Inflammatory macrophage (primary cell): ENCODE measurements at regions not wholly inside any gene's neighbourhood (a gene's known extent, or its start where the extent isn't known, plus 50 kb on each side); places are given as distances from the start of the nearest gene placed in this dataset.

Source experiments
- DNase-seq, 2 donors: peaks; one replicate each; pipeline ENCODE4 v3.0.0-alpha.2; 2020 to 2022

GRCh38 chr2:137729305-137729704 lies 235.0 kb upstream of the HNMT start:
- no peak for DNase-seq

GRCh38 chr2:137737559-137737958 lies 226.7 kb upstream of the HNMT start:
- no peak for DNase-seq

GRCh38 chr2:137741784-137742362 lies 222.4 kb upstream of the HNMT start:
- DNase-seq: no peak

DNA sequence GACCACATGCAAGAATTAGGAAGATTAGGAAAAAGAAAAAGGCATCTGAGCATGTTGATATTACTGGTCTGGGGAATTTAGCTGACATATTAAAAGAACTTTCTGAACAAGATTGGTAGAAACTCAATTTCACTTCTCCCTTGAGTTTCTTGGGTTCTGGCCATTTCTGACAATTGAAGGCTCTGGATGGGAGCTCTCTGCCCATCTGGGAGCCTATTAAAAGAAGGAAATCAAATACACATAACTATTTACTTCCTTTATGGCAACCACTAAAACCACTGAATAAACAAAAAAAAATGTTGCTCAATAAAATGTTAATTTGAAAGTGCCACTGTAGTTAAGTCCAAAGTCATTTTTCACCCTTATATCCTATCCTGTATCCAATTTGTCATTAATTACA lies 216.8 kb upstream of the HNMT start:
- no peak for DNase-seq

DNA sequence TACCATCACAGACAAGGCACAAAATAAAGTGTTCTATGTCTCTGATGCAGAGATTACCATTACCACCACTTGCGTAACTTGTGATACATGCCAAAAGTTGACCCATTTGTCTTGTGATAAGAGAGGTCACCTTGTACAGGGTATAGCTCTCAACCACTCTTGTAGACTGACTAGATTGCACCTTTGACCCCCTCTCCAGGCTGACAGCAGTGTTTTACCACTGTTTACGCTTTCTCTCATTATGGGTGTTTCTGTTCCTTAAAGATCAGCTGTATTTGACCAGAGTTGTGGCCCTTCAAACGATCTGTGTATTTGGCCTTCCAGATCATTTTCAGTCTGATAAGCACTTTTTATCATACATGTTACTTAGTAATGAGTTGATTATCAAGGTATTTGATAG lies 215.7 kb upstream of the HNMT start:
- DNase-seq: no peak

DNA sequence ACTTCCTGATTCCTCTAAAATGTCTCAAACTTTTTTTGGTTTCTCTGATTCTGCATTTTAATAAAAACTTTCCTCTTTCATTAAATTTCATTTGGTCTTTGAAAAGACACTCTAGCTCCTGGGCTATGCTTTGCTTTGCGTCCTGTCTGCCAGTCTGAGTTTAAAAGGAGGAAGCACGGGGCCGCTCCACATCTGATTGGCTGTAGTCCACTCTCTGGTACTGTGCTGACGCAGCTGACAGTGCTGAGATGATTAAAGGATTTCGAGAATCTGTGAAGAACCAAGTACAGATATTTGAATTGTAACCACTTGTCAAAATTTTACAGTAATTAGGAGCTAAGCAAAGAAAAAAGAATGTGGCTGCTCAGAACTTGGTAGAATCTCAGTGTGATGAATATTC lies 199.6 kb upstream of the HNMT start:
- DNase-seq: no peak

DNA sequence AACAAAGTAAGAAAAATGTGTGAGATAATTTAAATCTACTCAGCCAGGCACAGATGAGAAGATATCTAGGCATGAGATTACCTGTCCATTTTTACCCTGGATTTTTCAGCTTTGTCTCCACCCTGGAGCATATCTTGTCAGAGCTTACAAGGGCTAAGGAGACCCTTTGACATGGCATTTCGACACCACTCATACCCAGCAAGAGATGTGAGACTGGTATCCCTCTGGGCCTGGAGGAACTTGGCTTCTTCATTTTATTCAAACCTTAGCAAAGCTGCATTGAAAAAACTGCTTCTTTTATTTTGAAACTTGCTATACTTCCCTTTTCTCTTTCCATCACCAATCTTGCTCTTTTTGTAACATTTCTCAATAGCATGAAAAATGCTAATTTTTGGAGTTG lies 194.9 kb upstream of the HNMT start:
- no peak for DNase-seq

DNA sequence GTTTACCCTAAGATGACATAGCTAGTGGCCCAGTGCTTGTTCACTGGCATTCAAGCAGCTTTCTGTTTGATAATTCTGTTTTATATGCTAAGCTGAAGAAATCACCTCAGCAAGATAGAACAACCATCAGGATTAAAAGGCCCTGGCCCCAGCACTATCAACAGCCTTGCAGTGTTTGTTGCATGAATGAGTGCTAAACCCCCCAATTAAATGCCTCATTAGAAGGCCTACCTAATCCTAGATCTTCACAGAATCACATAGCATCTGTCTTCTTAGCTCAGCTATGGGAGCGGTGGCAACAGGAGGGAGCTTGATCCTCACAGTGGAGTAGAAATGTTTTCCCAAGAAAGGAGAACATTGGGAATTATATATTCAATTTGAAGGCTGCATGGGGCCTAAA lies 194.1 kb upstream of the HNMT start:
- no peak for DNase-seq

DNA sequence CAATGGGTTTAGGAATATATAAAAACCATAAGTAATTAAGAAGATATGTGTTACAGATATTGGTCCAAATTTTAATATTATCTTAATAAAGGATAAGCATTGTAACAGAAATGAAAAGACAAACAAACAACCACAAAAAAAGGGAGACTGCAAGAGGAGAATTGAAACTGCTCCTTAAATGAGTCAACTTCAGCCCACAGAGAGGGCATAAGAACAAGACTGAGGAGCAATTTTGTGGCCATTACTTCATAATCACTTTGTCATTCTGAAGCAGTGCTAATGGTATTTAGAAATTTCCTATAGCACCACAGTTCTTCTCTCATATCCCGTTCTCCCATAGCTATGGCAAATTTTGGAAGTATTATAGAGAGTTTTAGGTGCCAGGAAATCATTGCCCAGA lies 193.2 kb upstream of the HNMT start:
- no peak for DNase-seq

GRCh38 chr2:137772451-137772850 lies 191.8 kb upstream of the HNMT start:
- DNase-seq: no peak

DNA sequence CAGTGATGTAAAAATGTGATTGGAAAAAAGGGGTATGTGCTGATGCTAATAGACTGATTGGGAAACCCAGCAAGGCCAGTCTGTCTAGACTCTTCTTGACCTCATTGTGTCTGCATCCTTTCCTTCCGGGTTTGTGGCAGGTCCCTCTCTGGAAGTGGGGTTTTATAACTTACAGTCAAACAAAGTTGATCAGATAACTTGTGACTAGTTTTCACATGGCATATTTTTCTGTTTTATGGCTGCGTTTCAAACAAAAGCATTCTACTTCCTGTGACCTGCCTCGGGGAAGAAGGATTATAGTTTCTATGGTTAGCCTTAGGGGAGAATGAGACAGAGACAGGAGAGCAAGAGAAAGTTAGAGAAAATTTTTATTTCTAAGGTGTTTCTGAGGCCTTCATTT lies 188.7 kb upstream of the HNMT start:
- DNase-seq: no peak

GRCh38 chr2:137776697-137777096 lies 187.6 kb upstream of the HNMT start:
- DNase-seq: no peak

GRCh38 chr2:137797641-137798040 lies 166.6 kb upstream of the HNMT start:
- no peak for DNase-seq

GRCh38 chr2:137799600-137799999 lies 164.7 kb upstream of the HNMT start:
- no peak for DNase-seq

GRCh38 chr2:137800386-137800785 lies 163.9 kb upstream of the HNMT start:
- DNase-seq: no peak

DNA sequence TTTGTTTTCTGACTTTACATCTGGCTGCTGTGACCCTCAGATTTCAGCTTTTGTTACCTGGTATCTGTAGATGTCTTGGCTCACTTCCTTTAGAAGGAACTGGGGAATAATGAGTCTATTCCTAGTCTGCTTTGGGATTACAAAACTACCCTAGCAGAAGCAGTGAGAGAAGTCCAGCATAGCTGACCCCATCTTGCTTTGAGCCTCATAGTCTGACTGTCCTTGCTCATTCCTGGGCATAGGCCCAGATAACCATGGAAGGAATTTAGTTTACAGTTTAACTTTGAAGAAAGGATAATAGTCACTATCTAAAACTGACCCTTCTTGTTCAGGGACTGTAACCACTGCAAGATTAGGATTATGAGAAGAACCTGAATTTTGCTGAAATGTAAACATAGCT lies 163.0 kb upstream of the HNMT start:
- no peak for DNase-seq

DNA sequence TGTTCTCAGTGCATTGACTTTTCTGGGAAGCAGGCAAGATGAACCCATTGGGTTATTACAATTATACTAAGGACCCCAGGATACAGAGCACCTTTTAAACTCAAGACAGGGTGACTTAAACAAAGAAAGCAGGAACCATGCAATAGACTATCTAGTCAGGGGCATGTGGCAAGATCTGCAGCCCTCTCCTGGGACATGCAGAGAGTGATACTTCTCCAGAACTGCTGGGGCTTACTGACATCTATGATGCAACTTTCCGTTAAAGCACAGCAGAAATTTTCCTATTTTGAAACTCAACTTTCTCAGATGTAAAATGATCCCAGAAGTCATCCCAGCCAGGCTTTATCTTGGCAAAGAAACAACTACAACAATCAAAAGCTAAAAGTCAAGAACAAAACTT lies 162.2 kb upstream of the HNMT start:
- DNase-seq: no peak

DNA sequence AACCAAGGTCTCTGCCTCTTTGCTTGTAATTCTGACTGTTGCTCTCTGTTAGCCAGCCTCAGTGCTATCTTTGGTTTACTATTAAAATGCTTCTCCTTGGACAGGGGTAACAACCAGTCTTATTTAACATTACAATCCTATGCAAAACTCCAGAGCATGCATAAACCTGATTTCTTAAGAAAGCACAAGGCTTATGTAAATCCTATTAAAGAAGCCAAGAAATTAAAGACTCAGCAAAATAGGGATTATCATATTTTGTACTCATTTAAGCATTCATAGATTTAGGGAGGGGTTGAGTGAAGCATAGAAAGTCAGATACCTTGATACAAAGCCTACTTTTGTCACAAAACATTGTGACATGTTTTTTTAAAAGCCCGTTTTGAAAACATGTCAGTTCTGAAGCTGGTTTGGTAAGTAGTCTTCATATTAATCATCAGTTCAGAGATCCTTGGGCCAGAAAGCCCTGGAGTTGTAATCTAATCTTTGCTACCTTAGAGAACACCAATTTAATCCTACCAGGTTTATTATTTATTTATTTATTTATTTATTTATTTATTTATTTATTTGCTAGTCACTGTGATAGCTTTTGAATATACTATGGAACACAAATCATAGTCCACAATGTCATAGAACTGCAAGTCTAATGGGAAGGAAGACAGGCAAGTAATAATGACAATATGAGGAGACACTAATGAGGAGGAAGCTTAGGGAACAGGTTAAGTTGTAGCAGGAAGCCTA lies 158.0 kb upstream of the HNMT start:
- no peak for DNase-seq

DNA sequence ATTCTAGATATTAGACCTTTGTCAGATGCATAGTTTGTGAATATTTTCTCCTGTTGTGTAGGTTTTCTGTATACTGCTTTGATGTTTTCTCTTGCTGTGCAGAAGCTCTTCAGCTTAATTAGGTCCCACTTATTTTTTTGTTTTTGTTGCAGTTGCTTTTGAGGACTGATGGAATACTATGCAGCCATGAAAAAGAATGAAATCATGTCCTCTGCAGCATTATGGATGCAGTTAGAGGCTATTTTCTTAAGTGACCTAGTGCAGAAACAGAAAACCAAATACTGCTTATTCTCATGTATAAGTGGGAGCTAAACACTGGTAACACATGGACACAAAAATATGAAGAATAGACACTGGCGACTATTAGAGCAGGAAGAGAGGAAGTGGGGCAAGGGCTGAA lies 155.0 kb upstream of the HNMT start:
- DNase-seq: no peak

DNA sequence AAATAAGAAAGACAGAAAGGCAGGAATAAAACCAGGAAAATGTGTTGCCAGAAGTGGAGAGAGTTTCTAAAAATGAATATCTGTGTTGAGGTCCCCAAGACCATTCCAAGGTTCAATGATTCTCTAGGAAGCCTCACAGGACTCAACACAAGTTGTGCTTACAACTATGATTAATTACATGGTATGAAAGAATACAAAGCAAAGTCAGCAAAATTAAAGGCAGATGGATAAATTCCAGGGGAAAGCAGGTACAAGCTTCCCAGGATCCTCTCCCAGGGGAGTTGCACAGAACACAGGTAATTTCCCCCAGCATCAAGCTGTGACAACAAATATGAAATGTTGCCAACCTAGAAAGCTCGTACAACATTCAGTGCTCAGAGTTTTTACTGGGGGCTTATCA lies 154.4 kb upstream of the HNMT start:
- DNase-seq: no peak

DNA sequence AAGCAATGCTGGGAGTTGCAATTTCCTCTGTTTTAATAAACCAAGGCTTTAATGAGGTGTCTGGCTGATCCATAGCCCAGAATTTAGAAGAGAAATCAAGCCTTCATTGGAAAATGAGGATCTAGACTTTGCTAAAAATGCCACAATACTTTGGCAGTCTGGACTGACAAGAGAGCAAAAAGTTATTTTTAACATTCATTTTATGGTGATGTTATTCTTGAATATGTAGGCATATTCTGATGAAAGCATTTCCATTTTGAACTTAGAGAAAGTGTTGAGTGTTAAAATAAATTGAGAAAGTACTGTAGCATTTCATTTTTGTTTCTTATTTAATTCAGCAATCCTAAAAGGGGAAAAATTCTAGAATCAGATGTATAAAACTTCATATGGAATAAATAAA lies 151.8 kb upstream of the HNMT start:
- no peak for DNase-seq

- no peak for DNase-seq
Measured at GRCh38 chr2:137813176-137813575, 151.1 kb upstream of the HNMT start.

- DNase-seq: no peak
Measured at GRCh38 chr2:137817058-137817457, 147.2 kb upstream of the HNMT start.

GRCh38 chr2:137823196-137823595 lies 141.1 kb upstream of the HNMT start:
- no peak for DNase-seq

DNA sequence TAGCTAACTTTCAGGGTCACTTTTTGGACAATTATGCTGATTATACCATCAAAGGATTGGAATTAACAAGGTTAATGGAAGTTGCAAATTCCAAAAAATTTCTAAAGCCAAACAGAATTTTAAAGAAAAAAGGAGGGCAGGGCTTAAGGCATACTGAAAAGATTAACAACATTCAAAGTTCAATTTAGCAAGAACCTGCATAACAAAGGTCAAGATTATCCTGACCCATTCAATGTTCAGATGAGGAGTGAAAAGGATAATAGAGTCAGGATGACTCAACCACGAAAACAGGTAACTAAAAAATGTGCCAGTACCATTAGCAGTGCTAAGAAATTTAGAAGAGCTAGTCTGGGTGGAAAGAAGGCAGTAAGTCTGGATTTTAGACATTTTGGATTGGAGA lies 139.8 kb upstream of the HNMT start:
- no peak for DNase-seq
